ENCODE measurements at regions not wholly inside any gene's neighbourhood (a gene's known extent, or its start where the extent isn't known, plus 50 kb on each side); places are given as distances from the start of the nearest gene placed in this dataset.

GRCh38 chr12:34386621-34387255 is 364.4 kb downstream of the ALG10 start:
- 64 to 71% methylated on average over 24 of the region's 24 CpGs for WGBS, 2 donors
- TF ChIP-seq, protein P1, sequence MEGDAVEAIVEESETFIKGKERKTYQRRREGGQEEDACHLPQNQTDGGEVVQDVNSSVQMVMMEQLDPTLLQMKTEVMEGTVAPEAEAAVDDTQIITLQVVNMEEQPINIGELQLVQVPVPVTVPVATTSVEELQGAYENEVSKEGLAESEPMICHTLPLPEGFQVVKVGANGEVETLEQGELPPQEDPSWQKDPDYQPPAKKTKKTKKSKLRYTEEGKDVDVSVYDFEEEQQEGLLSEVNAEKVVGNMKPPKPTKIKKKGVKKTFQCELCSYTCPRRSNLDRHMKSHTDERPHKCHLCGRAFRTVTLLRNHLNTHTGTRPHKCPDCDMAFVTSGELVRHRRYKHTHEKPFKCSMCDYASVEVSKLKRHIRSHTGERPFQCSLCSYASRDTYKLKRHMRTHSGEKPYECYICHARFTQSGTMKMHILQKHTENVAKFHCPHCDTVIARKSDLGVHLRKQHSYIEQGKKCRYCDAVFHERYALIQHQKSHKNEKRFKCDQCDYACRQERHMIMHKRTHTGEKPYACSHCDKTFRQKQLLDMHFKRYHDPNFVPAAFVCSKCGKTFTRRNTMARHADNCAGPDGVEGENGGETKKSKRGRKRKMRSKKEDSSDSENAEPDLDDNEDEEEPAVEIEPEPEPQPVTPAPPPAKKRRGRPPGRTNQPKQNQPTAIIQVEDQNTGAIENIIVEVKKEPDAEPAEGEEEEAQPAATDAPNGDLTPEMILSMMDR (IDR thresholded peaks at IDR 0.05), result no peak
- H3K9me3 ChIP-seq, result peaks cover 0 to 100% (median 0%) of the 10 kb centered on the region in 11 donors

DNA sequence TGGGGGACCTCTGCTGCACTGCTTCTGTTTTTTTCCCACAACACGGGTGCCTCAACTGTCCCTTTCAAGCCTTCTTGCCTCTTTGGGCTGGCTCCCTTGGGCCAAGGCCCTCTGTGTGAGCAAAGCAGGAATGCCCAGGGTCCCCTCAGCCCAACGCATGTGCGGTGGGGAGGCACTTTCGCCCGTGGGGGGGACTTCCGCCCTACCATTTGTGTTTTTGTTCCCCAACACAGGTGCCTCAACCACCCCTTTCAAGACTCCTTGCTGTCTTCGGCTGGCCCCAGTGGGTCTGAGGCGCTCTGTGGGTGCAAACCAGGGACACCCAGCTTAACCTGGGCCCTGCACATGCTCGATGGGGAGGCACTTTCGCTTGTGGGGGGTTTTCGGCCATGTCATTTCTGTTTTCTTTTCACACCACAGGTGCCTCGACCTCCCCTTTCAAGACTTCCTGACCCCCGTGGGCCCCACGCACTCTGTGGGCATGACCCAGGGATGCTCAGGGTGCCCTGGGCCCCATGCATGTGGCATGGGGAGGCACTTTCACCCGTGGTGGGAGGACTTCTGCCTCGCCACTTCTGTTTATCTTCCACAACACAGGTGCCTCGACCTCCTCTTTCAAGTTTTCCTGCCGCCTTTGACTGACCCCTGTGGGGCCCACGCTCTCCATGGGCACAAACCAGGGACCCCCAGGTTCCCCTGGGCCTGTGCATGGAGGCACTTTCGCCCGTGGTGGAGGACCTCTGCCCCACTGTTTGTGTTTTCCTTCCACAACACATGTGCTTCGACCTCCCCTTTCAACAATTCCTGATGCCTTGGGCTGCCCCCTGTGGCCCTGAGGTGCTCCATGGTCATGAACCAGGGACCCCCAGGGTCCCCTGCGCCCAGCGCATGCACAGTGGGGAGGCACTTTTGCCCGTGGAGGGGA is 365.7 kb downstream of the ALG10 start:
- H3K4me1 ChIP-seq, result no peaks in the 10 kb centered on the region
- intact Hi-C loops (cut with DNase I), result no loop called here
- DNase-seq (no peak), ATAC-seq (no peak)
- no peak overlapping the region for H3K27ac ChIP-seq
- TF ChIP-seq, protein P1 (IDR thresholded peaks at IDR 0.05), result no peak
- peaks cover 0 to 100% (median 0%) of the 10 kb centered on the region in 11 donors for H3K9me3 ChIP-seq
- H3K36me3 ChIP-seq, result no peaks in the 10 kb centered on the region
- no peak overlapping the region for H3K4me3 ChIP-seq
- WGBS, 2 donors, result 71% methylated on average over 25 of the region's 25 CpGs
- H3K27me3 ChIP-seq, result peaks cover 0 to 30% (median 7%) of the 10 kb centered on the region in 7 donors

More at GRCh38 chr12:34386621-34387255, 364.4 kb downstream of the ALG10 start:
- H3K36me3 ChIP-seq, result no peaks in the 10 kb centered on the region
- no peaks in the 10 kb centered on the region for H3K4me1 ChIP-seq
- no peak overlapping the region for H3K27ac ChIP-seq
- H3K27me3 ChIP-seq, result peaks cover 0 to 30% (median 7%) of the 10 kb centered on the region in 7 donors
- H3K4me3 ChIP-seq, result no peak overlapping the region
- DNase-seq (no peak), ATAC-seq (no peak)
- intact Hi-C loops (cut with DNase I), result no loop called here

- Histone ChIP-seq H3K27me3 (peaks cover 0 to 30% (median 7%) of the 10 kb centered on the region in 7 donors), H3K4me1 (no peaks in the 10 kb centered on the region), H3K27ac (no peak overlapping the region), H3K9me3 (peaks cover 0 to 100% (median 0%) of the 10 kb centered on the region in 11 donors), H3K4me3 (no peak overlapping the region), H3K36me3 (no peaks in the 10 kb centered on the region)
- intact Hi-C loops (cut with DNase I), result no loop called here
- ATAC-seq, result no peak
- no peak for DNase-seq
- 59 to 62% methylated on average over 14 of the region's 14 CpGs for WGBS, 2 donors
- TF ChIP-seq, protein P1 (IDR thresholded peaks at IDR 0.05), result no peak
These were observed 366.5 kb downstream of the ALG10 start for GRCh38 chr12:34388636-34389377.
